Fibroblast of skin of back (primary cell): ENCODE measurements at regions not wholly inside any gene's neighbourhood (a gene's known extent, or its start where the extent isn't known, plus 50 kb on each side); places are given as distances from the start of the nearest gene placed in this dataset.
A peak's percentile ranks its signal among the peaks of the same experiment; 100 is the strongest.
"Not testable (repeated sequence)": the region's sequence is repeated elsewhere in the genome, so short reads cannot be mapped to it uniquely, and the experiment has no call there.

Source experiments
- DNase-seq: peaks from one replicate; pipeline ENCODE4 v3.0.0-alpha.2; 2013

DNA sequence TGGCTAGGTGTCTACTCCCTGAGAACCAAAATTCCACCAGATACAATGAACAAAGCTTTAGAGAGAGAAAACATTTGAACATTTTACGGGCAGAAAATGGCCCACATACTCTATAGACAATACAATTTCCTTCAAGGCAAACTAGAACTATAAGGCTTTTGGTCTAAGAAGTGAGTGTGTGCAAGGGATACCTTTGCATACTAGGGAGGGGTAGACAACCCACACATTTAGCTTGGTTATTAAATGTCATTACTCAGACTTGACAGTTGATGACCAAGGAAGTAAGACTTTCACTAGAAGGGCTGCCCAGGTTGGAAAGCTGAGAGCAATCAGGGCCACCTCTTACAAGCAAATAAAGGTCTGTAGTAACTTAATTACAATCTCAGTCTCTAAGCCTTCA, 64.0 kb upstream of the PLEKHM1 start:
- DNase-seq = not testable (repeated sequence)

DNA sequence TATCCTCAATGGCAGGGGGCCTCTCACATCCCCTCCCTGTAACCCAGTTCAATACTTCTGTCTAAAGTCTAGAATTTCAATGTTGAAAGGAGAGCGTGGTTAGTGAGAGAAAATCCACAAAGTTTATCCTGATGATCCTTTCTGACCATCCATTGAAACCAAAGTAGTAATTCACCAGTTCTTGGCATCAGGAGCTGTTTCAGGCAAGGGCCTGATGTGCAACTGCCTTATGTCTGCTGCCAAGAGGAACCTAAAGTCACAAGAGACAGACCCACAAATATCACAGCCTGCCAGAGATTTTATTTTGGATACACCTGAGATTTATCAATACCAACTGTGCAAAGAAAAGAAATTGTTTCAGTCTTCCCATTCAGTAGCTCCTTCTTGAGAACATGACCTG, 68.3 kb upstream of the PLEKHM1 start:
- not testable (repeated sequence) for DNase-seq

DNA sequence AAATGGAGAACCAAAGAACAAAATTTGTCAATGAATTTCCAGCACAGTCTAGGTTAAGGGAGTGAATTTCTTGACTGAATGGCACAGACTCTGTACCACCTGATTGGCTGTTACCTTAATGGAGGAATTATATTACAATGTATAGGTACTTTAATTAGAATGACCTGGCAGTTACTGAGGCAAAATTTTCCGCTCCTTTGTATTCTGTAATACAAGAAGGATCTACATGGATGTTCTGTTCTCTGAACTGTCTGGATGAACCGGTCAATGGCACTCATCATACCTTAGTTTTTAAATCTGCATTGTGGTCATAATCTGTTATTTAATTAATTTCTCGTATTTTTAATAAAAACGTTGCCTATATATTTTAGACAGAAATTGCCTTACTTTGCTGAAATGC, 72.3 kb upstream of the PLEKHM1 start:
- DNase-seq = not testable (repeated sequence)

DNA sequence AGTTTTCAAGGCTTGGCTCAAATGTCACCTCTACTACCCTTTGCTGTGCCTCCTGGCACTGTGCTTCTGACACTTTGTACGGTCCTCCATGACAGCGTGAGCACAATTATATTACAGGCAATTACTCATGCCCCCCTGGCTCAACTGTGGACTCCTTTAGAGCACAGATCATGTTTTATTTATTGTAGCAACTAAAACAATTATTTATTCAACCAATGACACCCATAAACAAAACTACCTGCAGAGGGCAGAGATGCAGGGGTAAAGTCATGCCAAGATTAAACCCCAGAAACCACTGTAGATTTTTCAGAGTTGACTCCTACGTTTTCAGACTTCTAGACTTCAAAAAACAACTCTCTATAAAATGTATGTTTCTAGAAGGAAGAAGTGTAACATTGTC, 72.8 kb upstream of the PLEKHM1 start:
- not testable (repeated sequence) for DNase-seq

DNA sequence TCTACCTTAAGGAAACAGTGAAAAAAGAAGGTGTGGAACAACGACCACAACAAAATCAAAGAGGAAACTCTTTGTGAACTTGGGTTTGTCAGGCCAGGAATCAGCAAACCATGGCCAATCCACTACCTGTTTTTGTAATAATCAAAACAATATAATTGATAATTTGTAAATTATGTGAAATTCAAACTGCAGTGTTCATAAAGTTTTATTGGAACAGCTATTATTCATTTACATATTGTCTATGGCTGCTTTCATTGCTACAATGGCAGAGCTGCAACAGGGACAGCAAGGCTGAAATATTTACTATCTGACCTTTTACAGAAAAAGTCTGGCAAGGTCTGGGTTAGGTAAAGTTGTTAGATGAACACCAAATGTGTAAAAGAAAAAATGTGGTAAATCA, 77.8 kb upstream of the PLEKHM1 start:
- not testable (repeated sequence) for DNase-seq

DNA sequence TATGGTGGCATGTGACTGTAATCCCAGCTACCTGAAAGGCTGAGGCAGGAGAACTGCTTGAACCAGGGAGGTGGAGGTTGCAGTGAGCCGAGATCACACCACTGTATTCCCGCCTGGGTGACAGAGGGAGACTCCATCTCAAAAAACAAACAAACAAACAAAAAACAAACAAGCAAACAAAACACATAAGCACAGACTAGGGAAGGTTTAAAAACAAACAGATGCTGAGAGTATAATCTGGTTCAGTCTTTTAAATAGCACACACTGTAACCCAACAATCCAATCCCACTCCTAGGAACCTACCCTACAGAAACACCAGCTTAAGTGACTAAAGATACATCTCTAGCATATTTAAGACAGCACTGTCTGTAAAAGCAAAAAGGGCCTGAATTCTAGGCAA, 82.8 kb upstream of the PLEKHM1 start:
- not testable (repeated sequence) for DNase-seq

DNA sequence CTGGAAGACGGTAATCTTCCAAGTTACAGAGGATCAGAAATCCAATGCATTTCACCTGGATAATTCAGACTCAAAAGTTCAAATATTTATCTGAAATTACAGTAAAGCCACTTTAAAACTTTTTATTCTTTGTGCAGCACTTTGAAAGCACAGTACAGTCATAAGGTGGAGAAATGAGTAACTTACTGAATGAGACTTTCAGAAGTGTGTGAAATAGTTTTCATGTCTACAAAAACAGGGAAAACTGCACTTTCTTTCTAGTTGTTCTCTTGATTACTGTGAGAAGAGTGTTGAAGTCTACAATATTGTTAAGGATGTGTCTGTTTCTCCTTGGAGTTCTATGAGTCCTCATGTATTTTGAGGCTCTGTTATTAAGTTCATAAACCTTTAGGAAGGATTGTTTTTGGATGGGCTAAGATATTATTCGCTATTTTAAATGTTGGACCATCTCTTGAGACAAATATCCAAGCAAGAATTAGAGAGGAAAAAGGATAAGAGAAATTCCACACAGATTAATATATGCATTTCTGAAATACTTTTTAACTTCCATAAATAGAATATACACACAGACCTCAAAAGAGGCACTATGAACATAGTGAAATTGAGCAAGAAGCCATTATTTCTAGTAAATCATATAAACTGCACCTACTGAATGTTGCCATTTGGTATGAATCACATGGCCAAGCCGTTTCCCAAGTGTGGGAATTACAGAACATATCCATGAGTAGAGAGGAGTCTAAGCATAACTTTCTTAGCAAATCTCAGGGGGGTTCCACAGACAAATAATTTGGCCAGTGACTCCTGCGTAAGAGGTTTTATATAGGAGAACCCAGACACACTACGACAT, 83.6 kb upstream of the PLEKHM1 start:
- peak; percentile 91 for DNase-seq

DNA sequence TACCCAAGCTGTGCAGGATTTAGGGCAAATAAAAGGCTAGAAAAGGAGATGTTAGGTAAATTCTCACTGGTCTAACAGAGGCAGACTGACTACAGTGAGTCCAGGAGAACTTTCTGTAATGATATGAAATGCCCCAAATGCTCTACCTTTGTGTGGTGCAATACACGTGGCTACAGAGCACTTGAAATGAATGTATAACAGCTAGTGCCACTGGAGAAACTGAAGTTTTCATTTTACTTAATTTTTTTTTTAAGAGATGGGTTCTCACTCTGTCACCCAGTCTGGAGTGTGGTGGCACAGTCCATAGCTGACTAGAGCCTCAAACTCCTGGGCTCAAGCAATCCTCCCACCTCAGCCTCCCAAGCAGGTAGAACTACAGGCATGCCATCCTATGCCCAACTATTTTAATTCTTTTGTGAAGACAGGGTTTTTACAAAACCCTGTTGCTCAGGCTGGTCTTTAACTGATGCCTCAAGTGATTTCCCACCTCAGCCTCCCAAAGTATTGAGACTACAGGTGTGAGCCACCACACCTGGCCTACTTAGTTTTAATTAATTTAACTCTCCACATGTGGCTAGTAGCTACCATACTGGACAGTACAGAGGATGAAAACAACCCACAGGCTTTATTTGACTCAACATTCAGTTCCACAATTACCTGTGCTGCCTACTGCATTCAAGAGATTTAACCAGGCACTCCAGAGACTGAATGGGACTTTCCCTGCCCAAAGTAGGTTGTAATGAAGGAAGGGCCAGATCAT, 84.8 kb upstream of the PLEKHM1 start:
- DNase-seq = no peak

DNA sequence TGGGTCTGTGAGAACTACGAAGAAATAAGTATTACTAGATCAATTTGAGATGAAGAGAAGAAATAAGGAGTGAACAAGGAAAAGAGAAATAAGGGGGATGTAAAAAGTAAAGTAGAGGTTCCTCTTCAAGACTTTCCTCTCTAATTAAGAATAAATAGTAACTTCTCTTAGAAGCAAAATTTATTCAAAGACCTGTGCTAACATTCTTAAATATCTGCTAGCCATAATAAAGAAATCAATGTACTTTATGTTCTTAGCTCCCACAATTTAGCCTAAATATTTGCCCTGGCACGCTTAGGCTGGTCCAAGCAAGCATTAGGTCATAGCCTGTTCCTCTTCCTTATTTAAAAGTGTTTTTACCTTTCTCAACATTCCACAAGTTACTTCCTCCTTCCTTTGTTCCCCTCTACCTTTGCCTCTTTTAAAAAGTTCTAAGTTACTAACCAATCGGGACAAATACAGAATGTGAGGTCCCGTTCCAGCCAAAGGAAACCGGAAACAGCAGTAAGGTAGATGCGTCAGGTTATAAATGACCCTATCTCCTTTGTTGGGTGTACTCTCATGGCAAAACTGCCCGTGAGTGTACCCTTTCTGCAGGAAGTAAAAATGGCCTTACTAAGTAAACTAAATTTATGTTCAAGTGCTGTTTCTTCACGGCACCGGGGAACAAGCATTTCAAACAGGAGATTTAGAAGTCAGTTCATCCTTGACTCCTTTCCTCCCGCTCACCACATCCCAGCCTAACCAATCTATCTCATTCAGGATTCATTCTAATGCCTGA, 86.2 kb upstream of the PLEKHM1 start:
- DNase-seq = not testable (repeated sequence)

DNA sequence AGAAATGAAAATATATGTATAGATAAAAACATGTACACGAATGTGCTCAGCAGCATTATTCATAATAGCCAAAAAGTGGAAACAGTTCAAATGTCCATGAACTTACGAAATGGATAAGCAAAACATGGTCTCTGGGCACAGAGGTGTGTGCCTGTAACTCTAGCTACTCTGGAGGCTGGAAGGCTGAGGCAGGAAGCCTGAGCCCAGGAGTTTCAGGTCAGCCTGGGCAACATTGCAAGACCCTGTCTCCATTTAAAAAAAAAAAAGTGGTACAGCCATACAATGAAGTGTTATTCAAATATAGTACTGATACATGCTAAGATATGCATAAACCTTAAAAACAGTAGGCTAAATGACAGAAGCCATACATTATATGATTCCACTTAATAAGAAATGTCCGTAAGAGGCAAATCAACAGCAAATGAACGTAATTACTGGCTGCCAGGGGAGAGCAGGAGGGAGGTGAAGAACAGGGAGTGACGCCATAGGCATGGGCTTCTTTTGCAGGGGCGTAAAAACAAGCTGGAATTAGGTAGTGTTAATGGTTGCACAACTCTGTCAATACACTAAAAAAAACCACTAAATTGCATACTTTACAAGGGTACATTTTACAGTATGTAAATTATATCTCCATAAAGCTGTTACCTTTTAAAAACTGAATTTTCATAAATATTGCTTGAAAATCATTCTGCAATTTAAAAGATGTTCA, 87.2 kb upstream of the PLEKHM1 start:
- no peak for DNase-seq

DNA sequence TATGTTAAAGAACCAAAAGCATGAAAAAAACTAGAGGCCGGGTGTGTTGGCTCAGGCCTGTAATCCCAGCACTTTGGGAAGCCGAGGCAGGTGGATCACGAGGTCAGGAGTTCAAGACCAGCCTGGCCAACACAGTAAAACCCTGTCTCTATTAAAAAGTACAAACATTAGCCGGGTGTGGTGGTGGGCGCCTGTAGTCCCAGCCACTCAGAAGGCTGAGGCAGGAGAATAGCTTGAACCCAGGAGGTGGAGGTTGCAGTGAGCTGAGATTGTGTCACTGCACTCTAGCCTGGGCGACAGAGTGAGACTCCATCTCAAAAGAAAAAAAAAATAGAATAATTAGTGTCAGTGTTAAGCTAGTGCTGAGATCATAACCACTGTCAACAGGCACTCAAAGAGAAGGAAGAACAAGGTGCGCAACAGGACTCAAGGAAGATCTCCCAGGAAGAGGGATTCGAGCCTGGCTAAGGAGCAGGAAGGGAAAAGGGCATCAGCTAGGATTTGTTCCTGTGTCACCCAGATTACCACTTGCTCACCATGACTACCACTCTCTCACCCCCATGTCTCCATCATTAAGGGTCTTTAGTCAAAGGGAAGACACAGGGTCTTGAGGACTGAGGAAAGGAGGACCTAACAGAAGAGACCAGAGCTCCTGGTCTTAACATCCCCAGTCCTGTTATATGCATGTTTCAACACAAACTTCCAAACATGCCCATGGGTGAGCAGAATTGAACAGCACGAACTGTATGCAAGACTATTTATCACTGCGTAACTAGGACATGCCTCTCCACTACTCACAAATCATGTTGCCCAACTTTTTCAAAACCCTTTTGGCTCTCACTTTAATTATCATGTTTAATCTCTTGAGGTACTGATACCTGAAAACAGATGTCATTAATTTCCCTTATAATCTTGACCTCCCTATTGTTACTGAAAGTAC, 88.3 kb upstream of the PLEKHM1 start:
- DNase-seq = no peak

DNA sequence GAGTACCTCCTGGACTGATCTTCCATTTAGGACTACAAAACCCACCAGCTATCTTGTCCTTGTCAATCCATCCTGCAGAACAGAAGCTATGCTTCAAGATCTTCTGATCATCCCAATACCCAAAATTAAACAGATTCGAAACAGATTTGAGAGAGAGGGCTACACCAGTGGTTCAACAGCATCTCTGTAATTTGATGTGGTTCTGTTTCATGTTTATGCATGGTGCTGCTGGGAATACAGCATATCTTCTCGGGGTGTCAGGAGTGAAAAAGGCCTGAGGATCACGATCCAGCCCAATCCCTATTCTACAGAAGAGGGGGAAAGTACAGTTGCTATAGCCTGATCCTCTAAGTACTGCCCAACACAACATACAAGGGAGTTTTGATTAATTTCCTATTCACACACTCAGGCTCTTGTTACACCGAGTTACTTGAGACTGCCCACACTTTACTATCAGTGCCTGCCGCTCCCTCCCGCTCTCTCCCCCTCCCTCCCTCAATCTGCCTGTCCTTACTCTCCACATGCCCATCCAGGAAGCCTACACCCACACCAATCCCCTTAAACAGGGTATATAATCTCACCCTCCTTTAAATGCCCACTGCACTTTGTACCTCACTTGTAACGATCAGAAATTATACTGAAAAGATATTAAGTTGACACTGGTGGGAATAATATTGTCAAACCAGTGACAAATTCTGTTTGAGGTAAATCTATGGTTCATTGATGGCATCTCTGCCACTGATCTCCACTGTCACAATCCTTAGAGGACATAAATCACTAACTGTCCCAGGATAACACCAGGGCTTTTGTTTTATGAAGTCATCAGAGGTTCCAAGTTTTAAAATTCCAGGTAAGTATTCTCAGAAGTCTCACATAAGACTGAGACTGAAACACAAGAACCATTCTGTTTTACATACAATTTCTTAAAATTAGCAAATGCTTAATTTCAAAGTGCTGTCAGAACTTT, 89.3 kb upstream of the PLEKHM1 start:
- DNase-seq = no peak

DNA sequence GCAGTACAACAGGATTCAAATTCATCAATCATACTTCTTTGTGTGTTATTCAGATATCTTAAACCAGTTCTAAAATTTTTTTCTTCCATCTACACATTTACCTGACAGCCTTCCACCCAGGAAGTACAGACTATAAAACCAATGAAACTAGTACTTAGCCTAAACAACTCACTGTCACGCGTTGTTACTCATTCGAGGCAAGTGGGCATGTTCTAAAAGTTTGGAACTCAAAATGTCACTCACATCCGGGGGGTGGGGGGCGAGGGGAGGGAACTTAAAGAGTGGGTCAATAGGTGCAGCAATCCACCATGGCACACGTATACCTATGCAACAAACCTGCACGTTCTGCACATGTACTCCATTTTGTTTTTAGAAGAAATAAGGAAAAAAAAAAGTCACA, 90.4 kb upstream of the PLEKHM1 start:
- no peak for DNase-seq

DNA sequence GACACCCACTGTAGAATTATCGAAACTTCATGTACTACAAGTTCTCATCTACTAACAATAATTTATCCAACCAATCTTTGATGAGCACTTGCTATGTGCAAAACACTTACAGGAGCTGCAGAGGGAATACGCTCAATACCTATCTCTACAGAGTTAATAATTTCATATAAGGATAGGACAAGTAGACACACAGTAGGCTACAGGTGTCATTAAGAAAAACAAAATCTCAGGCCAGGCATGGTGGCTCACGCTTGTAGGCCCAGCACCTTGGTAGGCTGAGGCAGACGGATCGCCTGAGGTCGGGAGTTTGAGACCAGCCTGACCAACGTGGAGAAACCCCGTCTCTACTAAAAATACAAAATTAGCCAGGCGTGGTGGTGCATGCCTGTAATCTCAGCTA, 91.3 kb upstream of the PLEKHM1 start:
- no peak for DNase-seq

DNA sequence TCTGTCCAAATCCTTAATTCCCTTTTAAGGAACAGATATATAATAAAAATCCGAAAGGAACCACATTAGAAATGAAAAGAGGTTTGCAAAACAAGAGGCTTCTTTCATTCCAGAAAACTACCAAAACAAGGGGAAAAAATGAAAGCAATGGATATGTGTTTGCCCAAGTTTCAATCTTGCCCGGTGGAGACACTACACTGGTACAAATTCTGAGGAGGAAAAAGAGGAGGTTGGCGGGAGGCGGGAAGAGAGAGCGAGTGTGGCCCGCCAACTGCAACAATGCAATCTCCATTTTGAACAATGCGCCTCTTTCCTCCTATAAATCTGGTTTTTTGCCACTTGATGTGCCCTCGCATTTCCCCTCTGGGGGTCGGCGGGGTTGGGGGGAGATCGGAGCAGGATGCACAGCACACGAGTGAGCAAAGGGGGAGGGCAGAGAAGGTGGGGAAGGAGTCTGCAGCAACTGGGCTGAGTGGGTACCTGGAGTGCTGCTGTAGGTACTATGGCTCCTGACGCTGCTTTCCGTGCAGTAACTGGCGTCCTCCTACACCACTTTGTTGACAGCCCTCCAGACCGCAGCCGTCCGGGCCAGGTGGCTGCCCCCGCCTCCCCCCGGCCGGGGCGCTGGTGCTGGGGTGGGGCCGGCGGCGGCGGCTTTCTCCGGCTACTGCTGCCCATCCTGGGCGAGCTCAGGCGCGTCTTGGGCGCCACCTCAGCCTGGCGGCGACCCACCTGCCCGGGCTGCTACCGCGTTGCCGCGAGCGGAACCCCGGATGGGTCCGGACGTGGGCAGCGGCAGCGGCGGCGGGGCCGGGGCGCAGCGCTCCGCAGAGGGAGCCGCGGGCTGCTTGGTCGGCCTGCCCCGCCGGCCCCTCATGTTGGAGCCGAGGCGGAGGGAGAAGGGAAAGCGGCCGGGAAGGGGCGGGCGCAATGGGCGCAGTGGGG, 93.8 kb upstream of the PLEKHM1 start:
- peak; percentile 56 for DNase-seq

DNA sequence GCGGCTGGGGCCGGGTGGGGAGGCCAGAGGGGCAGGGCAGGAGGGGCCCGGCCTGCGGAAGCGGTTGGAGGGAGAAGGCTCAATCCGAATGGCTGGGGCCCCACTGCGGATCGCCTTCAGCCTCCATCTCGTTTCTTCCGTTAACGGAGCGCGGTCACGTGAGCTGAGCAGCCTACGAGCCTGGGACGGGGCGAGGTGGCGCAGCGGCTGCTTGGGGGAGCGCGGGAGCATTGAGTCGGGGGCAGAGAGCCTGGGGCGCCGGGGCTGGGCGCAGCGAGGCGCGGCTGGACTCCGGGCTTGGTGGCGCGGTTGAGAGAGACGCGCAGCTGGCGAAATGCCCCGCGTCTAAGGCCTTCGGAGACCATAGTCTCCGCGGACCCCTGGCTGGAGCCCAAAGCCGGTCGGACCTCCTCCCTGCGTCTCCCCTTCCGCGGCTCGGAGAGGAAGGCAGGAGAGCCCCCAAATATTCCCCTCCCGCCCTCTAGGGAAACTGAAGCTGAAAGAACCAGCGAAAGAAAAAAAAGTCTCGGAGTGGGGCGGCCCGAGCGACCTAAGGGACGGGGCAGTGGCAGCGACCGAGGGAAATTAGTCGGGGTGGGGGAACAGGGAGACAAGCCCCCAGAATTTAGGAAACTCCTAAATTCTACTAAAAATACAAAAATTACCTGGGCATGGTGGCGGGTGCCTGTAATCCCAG, 94.7 kb upstream of the PLEKHM1 start:
- peak; percentile 81 for DNase-seq

DNA sequence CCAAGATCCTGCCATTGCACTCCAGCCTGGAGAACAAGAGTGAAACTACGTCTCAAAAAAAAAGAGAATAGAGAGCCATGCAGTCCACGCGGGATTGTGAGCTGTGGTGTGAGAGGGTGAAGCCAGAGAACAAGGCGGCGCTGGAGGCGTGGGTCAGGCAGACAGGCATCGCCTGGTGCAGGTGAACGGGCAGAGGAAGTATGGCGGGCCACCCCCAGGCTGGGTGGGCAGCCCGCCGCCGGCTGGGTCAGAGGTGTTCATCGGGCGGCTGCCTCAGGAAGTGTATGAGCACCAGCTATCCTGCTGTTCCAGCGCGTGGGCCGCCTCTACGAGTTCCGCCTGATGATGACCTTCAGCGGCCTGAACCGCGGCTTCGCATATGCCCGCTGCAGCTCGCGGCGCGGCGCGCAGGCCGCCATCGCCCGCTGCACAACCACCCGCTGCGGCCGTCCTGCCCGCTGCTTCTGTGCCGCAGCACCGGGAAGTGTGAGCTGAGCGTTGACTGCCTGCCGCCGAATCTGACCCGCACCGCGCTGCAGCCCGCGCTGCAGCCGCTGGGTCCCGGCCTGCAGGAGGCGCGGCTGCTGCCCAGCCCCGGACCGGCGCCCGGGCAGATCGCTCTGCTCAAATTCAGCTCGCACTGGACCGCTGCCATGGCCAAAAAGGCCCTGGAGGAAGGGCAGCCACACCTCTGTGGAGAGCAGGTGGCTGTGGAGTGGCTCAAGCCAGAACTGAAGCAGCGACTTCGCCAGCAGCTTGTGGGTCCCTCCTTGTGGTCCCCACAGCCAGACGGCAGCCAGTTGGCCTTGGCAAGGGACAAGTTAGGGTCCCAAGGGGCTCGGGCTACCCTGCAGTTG, 95.5 kb upstream of the PLEKHM1 start:
- DNase-seq = peak; percentile 28
